Nephron (organoid): ENCODE measurements at regions not wholly inside any gene's neighbourhood (a gene's known extent, or its start where the extent isn't known, plus 50 kb on each side); places are given as distances from the start of the nearest gene placed in this dataset.
"Not testable (repeated sequence)": the region's sequence is repeated elsewhere in the genome, so short reads cannot be mapped to it uniquely, and the experiment has no call there.

Source experiments
- H3K27ac Mint-ChIP-seq, 3 experiments: 2 replicates each; pipeline ENCODE4 v1.8.0; 2020; ENCODE audit warnings: mixed read lengths in 3 of 3, mild to moderate bottlenecking in 2 of 3, moderate library complexity in 1 of 3
- H3K27me3 Mint-ChIP-seq: 2 replicates; pipeline ENCODE4 v1.8.0; 2021; ENCODE audit warnings: low read depth, mild to moderate bottlenecking, moderate library complexity, mixed read lengths
- H3K36me3 Mint-ChIP-seq: 2 replicates; pipeline ENCODE4 v1.8.0; 2020; ENCODE audit warnings: low read depth, mixed read lengths
- H3K4me1 Mint-ChIP-seq: 2 replicates; pipeline ENCODE4 v1.8.0; 2020; ENCODE audit warnings: mixed read lengths
- H3K4me3 Mint-ChIP-seq, 3 experiments: 2 replicates each; pipeline ENCODE4 v1.8.0; 2020; ENCODE audit warnings: mild to moderate bottlenecking in 3 of 3, mixed read lengths in 3 of 3, moderate library complexity in 2 of 3
- H3K9me3 Mint-ChIP-seq: 2 replicates; pipeline ENCODE4 v1.8.0; 2020; ENCODE audit warnings: mixed read lengths
- CTCF ChIP-seq, 3 experiments: fragments of 200-600 bp; sonication (generic); IDR thresholded peaks; one replicate each; pipeline ENCODE4 v1.5.0; 2021; ENCODE audit warnings: antibody characterized with exemption in 3 of 3; ENCODE audit not compliant: unreplicated experiment in 3 of 3

- H3K9me3 Mint-ChIP-seq, H3K27me3 Mint-ChIP-seq, H3K27ac Mint-ChIP-seq, H3K4me3 Mint-ChIP-seq, H3K36me3 Mint-ChIP-seq, H3K4me1 Mint-ChIP-seq: not testable (repeated sequence)
Observed at GRCh38 chr4:3964572-3965278, 198.5 kb downstream of the ADRA2C start.

GRCh38 chr4:3967204-3967603, 201.0 kb downstream of the ADRA2C start:
- not testable (repeated sequence) for H3K4me3 Mint-ChIP-seq, H3K27ac Mint-ChIP-seq, H3K4me1 Mint-ChIP-seq, H3K9me3 Mint-ChIP-seq, H3K36me3 Mint-ChIP-seq, H3K27me3 Mint-ChIP-seq

- H3K4me1 Mint-ChIP-seq, H3K27ac Mint-ChIP-seq, H3K4me3 Mint-ChIP-seq, H3K36me3 Mint-ChIP-seq, H3K9me3 Mint-ChIP-seq: not testable (repeated sequence)
- H3K27me3 Mint-ChIP-seq: peaks cover 29% of the 10 kb centered on the region
Observed at GRCh38 chr4:3972626-3973025, 206.4 kb downstream of the ADRA2C start.

GRCh38 chr4:3973581-3974200, 207.5 kb downstream of the ADRA2C start:
- not testable (repeated sequence) for H3K36me3 Mint-ChIP-seq, H3K27ac Mint-ChIP-seq, H3K4me3 Mint-ChIP-seq, H3K9me3 Mint-ChIP-seq, H3K4me1 Mint-ChIP-seq
- H3K27me3 Mint-ChIP-seq: peaks cover 35% of the 10 kb centered on the region

GRCh38 chr4:3983518-3984125, 217.4 kb downstream of the ADRA2C start:
- not testable (repeated sequence) for H3K9me3 Mint-ChIP-seq, H3K36me3 Mint-ChIP-seq
- Mint-ChIP-seq H3K27me3 (peaks cover 20% of the 10 kb centered on the region), H3K4me1 (peaks cover 28% of the 10 kb centered on the region), H3K4me3 (peak overlapping the region in 1 of 3 experiments; percentile 24), H3K27ac (peak overlapping the region in 2 of 3 experiments; percentile 50 to 69)

GRCh38 chr4:3984796-3985195, 218.6 kb downstream of the ADRA2C start:
- not testable (repeated sequence) for H3K9me3 Mint-ChIP-seq, H3K36me3 Mint-ChIP-seq
- TF ChIP-seq CTCF (IDR thresholded peaks at IDR 0.05; ENCODE audit: unreplicated experiment in 3 of 3): peak; percentile 27 to 39 (median 32)
- H3K4me1 Mint-ChIP-seq: peaks cover 28% of the 10 kb centered on the region
- H3K27me3 Mint-ChIP-seq: peaks cover 21% of the 10 kb centered on the region
- H3K4me3 Mint-ChIP-seq: peak overlapping the region; percentile 53 to 59 (median 55)
- peak overlapping the region; percentile 32 to 71 (median 43) for H3K27ac Mint-ChIP-seq

- not testable (repeated sequence) for H3K27ac Mint-ChIP-seq, H3K9me3 Mint-ChIP-seq, H3K4me3 Mint-ChIP-seq
Observed at GRCh38 chr4:3986412-3986811, 220.2 kb downstream of the ADRA2C start.

GRCh38 chr4:3997386-3997785, 229.3 kb downstream of the OTOP1 start:
- not testable (repeated sequence) for H3K4me1 Mint-ChIP-seq, H3K36me3 Mint-ChIP-seq, H3K4me3 Mint-ChIP-seq, H3K9me3 Mint-ChIP-seq, H3K27ac Mint-ChIP-seq
- H3K27me3 Mint-ChIP-seq: peaks cover 17% of the 10 kb centered on the region

More at GRCh38 chr4:3986412-3986811, 220.2 kb downstream of the ADRA2C start:
- peaks cover 32% of the 10 kb centered on the region for H3K27me3 Mint-ChIP-seq
- H3K36me3 Mint-ChIP-seq: not testable (repeated sequence)
- H3K4me1 Mint-ChIP-seq: peaks cover 28% of the 10 kb centered on the region

GRCh38 chr4:4004036-4004435, 222.7 kb downstream of the OTOP1 start:
- H3K4me3 Mint-ChIP-seq, H3K36me3 Mint-ChIP-seq, H3K4me1 Mint-ChIP-seq: not testable (repeated sequence)

GRCh38 chr4:4004702-4005101, 222.0 kb downstream of the OTOP1 start:
- not testable (repeated sequence) for H3K36me3 Mint-ChIP-seq, H3K27ac Mint-ChIP-seq, H3K9me3 Mint-ChIP-seq, H3K4me3 Mint-ChIP-seq, H3K4me1 Mint-ChIP-seq
- H3K27me3 Mint-ChIP-seq: peaks cover 14% of the 10 kb centered on the region

More at GRCh38 chr4:4004036-4004435, 222.7 kb downstream of the OTOP1 start:
- not testable (repeated sequence) for H3K27ac Mint-ChIP-seq, H3K9me3 Mint-ChIP-seq
- H3K27me3 Mint-ChIP-seq: peaks cover 20% of the 10 kb centered on the region

GRCh38 chr4:4006356-4006755, 220.4 kb downstream of the OTOP1 start:
- H3K9me3 Mint-ChIP-seq, H3K27ac Mint-ChIP-seq, H3K4me1 Mint-ChIP-seq, H3K4me3 Mint-ChIP-seq, H3K36me3 Mint-ChIP-seq: not testable (repeated sequence)
- peaks cover 11% of the 10 kb centered on the region for H3K27me3 Mint-ChIP-seq

GRCh38 chr4:4019071-4019470, 207.7 kb downstream of the OTOP1 start:
- H3K27me3 Mint-ChIP-seq, H3K4me3 Mint-ChIP-seq, H3K36me3 Mint-ChIP-seq, H3K4me1 Mint-ChIP-seq, H3K27ac Mint-ChIP-seq: not testable (repeated sequence)
- peaks cover 23% of the 10 kb centered on the region for H3K9me3 Mint-ChIP-seq

GRCh38 chr4:4021161-4021560, 205.6 kb downstream of the OTOP1 start:
- not testable (repeated sequence) for H3K4me3 Mint-ChIP-seq, H3K4me1 Mint-ChIP-seq, H3K36me3 Mint-ChIP-seq, H3K27ac Mint-ChIP-seq, H3K27me3 Mint-ChIP-seq
- peaks cover 15% of the 10 kb centered on the region for H3K9me3 Mint-ChIP-seq

- not testable (repeated sequence) for H3K4me3 Mint-ChIP-seq, H3K27ac Mint-ChIP-seq, H3K9me3 Mint-ChIP-seq
Observed at GRCh38 chr4:4026708-4027107, 200.0 kb downstream of the OTOP1 start.

More at GRCh38 chr4:4026708-4027107, 200.0 kb downstream of the OTOP1 start:
- not testable (repeated sequence) for H3K36me3 Mint-ChIP-seq, H3K27me3 Mint-ChIP-seq
- peaks cover 13% of the 10 kb centered on the region for H3K4me1 Mint-ChIP-seq
